C4-2B (cell line): ENCODE measurements at regions not wholly inside any gene's neighbourhood (a gene's known extent, or its start where the extent isn't known, plus 50 kb on each side); places are given as distances from the start of the nearest gene placed in this dataset.

Experiments
- H3K27ac ChIP-seq: fragments of 450-650 bp; 2 replicates; pipeline ENCODE4 v1.5.1; 2017
- ZFX ChIP-seq: fragments of 450-650 bp; IDR thresholded peaks from 2 replicates; pipeline ENCODE4 v1.6.1; 2017
- TF ChIP-seq, protein P1 (sequence below): fragments of 450-650 bp; conservative IDR thresholded peaks from 2 replicates; pipeline ENCODE4 v1.5.1; 2017; ENCODE audit warnings: mild to moderate bottlenecking

DNA sequence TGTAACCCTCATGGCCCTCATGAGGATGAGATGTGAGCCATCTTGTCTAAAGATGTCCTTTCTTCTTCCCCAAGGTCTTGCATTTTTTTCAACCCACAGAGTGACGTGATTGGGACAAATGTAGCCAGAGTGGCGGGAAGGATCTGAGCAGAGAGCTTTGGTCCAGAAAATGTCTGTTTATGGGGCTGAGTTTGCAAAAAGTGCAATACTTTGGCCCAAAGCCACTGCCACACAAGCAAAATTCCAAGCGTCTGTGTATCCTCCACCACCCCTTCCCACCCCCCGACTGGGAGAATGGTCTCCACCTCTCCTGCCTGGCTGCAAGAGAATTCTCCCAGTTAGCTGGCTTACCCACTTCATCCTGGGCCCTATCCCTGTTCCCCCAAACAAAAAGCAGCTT lies 246.9 kb upstream of the LRIG1 start:
- H3K27ac ChIP-seq: no peak overlapping the region
- TF ChIP-seq ZFX: no peak
- TF ChIP-seq, protein P1, sequence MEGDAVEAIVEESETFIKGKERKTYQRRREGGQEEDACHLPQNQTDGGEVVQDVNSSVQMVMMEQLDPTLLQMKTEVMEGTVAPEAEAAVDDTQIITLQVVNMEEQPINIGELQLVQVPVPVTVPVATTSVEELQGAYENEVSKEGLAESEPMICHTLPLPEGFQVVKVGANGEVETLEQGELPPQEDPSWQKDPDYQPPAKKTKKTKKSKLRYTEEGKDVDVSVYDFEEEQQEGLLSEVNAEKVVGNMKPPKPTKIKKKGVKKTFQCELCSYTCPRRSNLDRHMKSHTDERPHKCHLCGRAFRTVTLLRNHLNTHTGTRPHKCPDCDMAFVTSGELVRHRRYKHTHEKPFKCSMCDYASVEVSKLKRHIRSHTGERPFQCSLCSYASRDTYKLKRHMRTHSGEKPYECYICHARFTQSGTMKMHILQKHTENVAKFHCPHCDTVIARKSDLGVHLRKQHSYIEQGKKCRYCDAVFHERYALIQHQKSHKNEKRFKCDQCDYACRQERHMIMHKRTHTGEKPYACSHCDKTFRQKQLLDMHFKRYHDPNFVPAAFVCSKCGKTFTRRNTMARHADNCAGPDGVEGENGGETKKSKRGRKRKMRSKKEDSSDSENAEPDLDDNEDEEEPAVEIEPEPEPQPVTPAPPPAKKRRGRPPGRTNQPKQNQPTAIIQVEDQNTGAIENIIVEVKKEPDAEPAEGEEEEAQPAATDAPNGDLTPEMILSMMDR: no peak

DNA sequence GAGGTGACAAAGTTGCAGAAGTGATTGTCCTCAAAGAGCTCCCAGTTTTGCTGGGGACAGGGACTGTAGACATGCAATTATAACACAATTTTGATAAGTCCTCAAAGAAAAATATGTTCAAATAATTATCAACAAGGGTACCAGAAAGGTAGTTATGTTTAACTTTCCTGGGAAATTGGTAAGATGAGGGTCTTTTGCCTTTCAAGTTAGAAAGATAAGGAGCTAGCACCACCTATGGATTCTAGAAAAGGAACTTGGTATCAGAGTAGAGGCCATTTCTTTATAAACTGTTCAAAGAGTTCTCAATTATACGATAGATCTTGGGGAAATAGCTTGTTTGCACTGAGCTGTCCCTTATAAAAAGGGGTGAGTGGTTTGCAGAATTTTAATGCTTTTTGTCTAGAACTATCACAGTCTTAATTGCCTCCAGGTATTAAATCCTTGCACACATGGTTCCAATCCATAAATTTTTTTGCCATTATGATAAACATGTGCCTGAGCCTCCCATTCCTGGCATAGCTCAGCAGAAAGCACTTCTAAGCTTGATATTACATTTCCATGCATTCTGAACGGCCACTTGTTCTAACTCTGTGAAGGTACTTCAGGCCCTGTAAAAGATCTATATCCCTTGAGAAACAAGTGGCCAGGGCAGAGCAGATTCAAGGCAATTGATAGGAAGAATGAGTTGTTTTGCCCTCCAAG lies 247.5 kb upstream of the LRIG1 start:
- TF ChIP-seq, protein P1: no peak
- TF ChIP-seq ZFX: no peak
- H3K27ac ChIP-seq: no peak overlapping the region

DNA sequence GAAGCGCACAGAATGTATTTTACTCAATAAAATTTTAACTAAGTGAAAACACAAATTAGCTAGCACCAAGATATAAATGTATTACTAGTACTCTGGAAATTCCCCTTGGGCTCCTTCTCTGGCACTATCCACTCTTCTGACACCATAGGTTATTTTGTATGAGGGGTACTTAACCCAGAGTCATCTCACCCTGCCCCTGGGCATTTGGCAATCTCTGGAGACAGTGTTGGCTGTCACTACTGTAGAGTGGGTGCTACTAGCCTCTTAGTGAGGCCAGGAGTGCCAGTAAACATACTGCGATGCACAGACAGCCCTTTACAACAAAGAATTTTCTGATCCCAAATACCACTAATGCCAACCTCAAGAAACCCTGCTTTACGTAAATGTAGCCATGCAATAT lies 246.3 kb upstream of the KBTBD8 start:
- H3K27ac ChIP-seq: no peak overlapping the region
- no peak for TF ChIP-seq ZFX
- TF ChIP-seq, protein P1: no peak

DNA sequence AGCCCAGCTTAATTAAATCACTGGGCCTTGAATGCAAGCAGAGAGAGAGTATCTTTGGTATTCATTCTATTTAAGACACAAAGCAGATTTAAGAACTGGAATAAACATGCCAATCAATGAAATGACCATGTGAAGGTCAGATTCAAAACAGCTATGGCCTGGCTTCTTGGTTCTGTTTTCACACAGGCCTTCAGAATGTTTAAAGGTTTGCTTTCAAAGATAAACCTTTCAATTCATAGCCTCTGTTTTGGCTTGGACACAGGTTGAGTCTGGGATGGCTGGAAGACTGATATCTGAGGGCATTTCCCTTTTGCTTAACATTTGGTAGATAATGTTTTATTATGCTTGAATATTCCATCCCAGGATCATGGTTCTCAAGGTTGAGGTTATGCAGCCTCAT lies 244.4 kb upstream of the KBTBD8 start:
- no peak for TF ChIP-seq ZFX
- no peak overlapping the region for H3K27ac ChIP-seq

DNA sequence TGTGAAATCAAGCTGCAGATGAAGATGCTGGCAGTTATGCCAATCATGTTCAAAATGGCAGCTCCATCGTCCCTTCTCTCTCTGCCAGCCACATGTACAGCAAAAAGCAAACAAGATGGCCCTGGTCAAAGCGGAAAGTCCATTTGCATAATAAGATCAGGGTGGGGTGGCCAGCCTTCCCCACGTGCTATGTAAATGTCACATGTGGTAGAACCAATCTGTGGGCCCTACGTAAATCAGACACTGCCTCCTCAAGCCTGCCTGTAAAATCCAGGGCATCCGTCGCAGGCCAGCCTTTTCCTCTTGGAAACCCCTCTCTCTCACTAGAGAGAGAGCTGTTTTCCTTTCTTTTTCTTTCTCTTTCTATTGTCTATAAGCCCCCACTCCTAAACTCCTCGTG lies 243.5 kb upstream of the KBTBD8 start:
- no peak for TF ChIP-seq ZFX
- TF ChIP-seq, protein P1: no peak
- no peak overlapping the region for H3K27ac ChIP-seq

DNA sequence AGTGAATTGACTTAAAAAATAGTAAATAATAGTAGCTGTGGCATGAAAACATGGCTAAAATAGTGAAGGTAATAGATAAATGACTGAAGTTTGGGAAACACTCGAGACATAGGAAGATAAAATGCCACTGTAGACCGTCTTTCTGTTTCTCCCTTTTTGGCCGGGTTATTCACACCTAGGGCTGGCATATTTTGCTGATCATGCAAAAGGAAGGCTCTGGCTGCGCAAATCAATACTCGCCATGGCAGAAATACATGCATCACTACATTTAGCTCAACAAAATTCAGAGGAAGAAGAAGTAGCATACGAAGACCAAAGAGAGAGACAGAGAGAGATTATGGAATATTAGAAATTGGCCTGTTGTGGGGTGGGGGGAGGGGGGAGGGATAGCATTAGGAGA lies 242.2 kb upstream of the KBTBD8 start:
- no peak overlapping the region for H3K27ac ChIP-seq
- TF ChIP-seq ZFX: no peak
- TF ChIP-seq, protein P1: no peak

DNA sequence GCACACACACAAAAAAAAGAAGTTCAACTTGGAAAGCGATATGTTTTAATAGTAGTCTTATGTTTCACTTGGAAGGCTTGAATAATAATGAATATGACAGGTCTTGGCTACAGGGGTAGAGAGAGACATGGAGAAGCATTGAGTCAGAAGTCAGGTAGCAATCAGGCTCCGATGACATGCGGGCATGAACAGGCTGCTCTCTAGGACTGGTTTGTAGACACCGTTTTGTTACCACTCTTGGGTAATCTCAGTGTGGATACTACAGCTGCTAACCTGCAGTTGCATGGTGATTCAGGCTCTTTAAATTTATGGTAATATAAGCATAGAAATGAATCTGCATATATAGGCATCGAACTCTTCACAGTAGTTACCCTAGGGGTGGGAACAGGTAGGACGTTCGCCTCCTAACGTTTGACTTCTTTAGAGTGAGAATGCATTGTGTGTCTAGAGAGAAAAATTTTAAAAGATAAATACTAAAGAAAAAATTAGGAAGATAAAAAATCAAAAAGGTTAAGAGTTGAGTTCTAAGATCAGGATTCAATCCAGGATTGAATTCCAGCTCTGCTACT lies 241.6 kb upstream of the KBTBD8 start:
- H3K27ac ChIP-seq: no peak overlapping the region
- no peak for TF ChIP-seq ZFX
- TF ChIP-seq, protein P1: no peak
